ENCODE measurements at regions not wholly inside any gene's neighbourhood (a gene's known extent, or its start where the extent isn't known, plus 50 kb on each side); places are given as distances from the start of the nearest gene placed in this dataset.

DNA sequence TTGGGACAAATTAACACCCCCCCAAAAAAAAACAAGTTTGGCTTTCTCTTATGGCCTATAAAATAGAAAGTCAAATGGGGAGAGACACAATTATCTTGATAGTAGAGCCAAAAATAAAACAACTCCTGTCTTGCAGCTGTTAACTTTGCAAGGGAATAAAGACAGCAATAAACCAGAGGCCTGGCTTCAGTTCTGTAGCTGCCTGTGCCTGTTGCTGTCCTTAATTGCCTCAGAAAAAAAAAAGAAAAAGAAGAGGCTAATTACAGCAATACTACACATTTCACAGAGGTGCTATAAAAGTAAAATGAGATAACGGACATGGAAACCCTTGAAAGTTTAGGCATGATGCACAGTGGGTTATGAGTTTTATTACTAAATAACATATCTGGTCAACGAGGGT lies 170.7 kb upstream of the IRX1 start:
- TF ChIP-seq, protein P1, sequence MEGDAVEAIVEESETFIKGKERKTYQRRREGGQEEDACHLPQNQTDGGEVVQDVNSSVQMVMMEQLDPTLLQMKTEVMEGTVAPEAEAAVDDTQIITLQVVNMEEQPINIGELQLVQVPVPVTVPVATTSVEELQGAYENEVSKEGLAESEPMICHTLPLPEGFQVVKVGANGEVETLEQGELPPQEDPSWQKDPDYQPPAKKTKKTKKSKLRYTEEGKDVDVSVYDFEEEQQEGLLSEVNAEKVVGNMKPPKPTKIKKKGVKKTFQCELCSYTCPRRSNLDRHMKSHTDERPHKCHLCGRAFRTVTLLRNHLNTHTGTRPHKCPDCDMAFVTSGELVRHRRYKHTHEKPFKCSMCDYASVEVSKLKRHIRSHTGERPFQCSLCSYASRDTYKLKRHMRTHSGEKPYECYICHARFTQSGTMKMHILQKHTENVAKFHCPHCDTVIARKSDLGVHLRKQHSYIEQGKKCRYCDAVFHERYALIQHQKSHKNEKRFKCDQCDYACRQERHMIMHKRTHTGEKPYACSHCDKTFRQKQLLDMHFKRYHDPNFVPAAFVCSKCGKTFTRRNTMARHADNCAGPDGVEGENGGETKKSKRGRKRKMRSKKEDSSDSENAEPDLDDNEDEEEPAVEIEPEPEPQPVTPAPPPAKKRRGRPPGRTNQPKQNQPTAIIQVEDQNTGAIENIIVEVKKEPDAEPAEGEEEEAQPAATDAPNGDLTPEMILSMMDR (conservative IDR thresholded peaks at IDR 0.05), result no peak
- no peak for TF ChIP-seq EZH2 (IDR thresholded peaks at IDR 0.05; ENCODE audit: low read depth)
